Vagina (tissue), 2 donors: ENCODE measurements at regions not wholly inside any gene's neighbourhood (a gene's known extent, or its start where the extent isn't known, plus 50 kb on each side); places are given as distances from the start of the nearest gene placed in this dataset.

Experiments
- CTCF ChIP-seq, 3 experiments: fragments of 450-650 bp in 2 of 3; fragments of 200-600 bp in 1 of 3; sonication (generic) in 1 of 3; IDR thresholded peaks; one replicate each; pipeline ENCODE4 v1.5.1; 2017 to 2019; ENCODE audit warnings: antibody characterized with exemption in 3 of 3, mild to moderate bottlenecking in 2 of 3, moderate library complexity in 2 of 3
- POLR2A ChIP-seq, 2 donors: fragments of 450-650 bp; IDR thresholded peaks; one replicate each; pipeline ENCODE4 v1.6.1; 2017; ENCODE audit warnings: antibody characterized with exemption in 2 of 2, mild to moderate bottlenecking in 2 of 2, moderate library complexity in 2 of 2

DNA sequence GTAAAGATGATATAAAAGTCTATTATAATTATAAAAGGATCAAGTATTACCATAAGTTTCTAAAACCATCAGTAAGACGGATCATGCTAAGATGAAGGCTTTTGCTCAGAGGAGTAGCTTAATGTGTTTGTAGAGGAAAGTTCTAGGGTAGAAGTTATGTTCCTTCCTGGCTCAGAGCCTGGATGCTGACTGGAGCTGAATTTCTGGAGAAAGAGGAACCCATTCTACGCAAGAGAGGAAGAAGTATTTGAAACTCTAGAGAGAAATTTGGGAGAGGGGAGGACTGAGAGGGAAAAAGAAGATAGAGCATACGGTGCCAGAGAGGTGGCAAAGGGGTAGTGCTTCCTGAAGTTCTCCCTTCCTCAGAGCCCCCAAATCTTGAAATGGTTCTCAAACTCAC lies 51.4 kb upstream of the SGCG start:
- TF ChIP-seq CTCF (IDR thresholded peaks at IDR 0.05) (no peak), POLR2A (IDR thresholded peaks at IDR 0.05) (no peak)
